Right atrium auricular region (tissue), 2 donors: ENCODE measurements at regions not wholly inside any gene's neighbourhood (a gene's known extent, or its start where the extent isn't known, plus 50 kb on each side); places are given as distances from the start of the nearest gene placed in this dataset.
A peak's percentile ranks its signal among the peaks of the same experiment; 100 is the strongest.
"Not testable (repeated sequence)": the region's sequence is repeated elsewhere in the genome, so short reads cannot be mapped to it uniquely, and the experiment has no call there.

ENCODE experiments used
- DNase-seq: peaks from one replicate; pipeline ENCODE4 v3.0.0-alpha.2; 2019; ENCODE audit warnings: low spot score
- H3K27ac ChIP-seq, 2 donors: fragments of 200-600 bp; sonication (generic); 1 replicate in 1 of 2; 2 replicates in 1 of 2; pipeline ENCODE4 v1.5.1; 2016 to 2019
- H3K27me3 ChIP-seq, 2 donors: fragments of 200-600 bp; sonication (generic); one replicate each; pipeline versions ENCODE4 v1.5.1 to v1.6.0; 2017 to 2019
- H3K36me3 ChIP-seq: fragments of 200-600 bp; sonication (generic); one replicate; pipeline ENCODE4 v1.5.1; 2016
- H3K4me1 ChIP-seq, 2 donors: fragments of 200-600 bp; sonication (generic); one replicate each; pipeline versions ENCODE4 v1.5.1 to v1.6.0; 2017 to 2019
- H3K4me3 ChIP-seq, 2 donors: fragments of 200-600 bp; sonication (generic); 1 replicate in 1 of 2; 2 replicates in 1 of 2; pipeline ENCODE4 v1.5.1; 2017 to 2019; ENCODE audit warnings: mild to moderate bottlenecking in 1 of 2, moderate library complexity in 1 of 2
- H3K9me3 ChIP-seq, 2 donors: fragments of 200-600 bp; sonication (generic); one replicate each; pipeline ENCODE4 v1.5.1; 2019
- TF ChIP-seq, protein P1 (sequence below), 2 donors: fragments of 200-600 bp; sonication (generic); IDR thresholded peaks; one replicate each; pipeline ENCODE4 v1.5.1; 2019; ENCODE audit warnings: antibody characterized with exemption in 2 of 2

DNA sequence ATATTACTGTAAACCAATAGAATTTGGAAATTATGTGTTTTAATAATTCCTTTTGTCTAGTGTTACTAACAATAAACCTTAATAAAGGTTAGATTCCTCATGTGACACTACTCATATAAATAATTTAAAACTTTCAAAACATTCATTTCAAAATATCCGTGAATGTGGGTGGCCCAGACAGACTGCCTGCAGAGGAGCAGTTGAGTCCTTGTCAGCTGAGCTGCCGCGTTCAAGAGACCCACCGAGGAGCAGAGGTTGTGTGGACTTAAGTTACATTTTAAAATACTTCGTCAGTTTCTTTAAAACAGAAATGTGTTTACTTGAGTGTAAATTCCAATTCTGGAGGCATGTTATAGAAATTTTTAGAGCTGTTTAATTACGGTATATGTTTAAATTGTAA lies 64.2 kb upstream of the HGFAC start:
- Histone ChIP-seq H3K4me3 (no peak overlapping the region), H3K36me3 (no peaks in the 10 kb centered on the region), H3K27me3 (no peaks in the 10 kb centered on the region), H3K27ac (no peak overlapping the region), H3K4me1 (no peaks in the 10 kb centered on the region), H3K9me3 (no peaks in the 10 kb centered on the region)
- TF ChIP-seq, protein P1, sequence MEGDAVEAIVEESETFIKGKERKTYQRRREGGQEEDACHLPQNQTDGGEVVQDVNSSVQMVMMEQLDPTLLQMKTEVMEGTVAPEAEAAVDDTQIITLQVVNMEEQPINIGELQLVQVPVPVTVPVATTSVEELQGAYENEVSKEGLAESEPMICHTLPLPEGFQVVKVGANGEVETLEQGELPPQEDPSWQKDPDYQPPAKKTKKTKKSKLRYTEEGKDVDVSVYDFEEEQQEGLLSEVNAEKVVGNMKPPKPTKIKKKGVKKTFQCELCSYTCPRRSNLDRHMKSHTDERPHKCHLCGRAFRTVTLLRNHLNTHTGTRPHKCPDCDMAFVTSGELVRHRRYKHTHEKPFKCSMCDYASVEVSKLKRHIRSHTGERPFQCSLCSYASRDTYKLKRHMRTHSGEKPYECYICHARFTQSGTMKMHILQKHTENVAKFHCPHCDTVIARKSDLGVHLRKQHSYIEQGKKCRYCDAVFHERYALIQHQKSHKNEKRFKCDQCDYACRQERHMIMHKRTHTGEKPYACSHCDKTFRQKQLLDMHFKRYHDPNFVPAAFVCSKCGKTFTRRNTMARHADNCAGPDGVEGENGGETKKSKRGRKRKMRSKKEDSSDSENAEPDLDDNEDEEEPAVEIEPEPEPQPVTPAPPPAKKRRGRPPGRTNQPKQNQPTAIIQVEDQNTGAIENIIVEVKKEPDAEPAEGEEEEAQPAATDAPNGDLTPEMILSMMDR (IDR thresholded peaks at IDR 0.05), result no peak
- DNase-seq, result no peak

DNA sequence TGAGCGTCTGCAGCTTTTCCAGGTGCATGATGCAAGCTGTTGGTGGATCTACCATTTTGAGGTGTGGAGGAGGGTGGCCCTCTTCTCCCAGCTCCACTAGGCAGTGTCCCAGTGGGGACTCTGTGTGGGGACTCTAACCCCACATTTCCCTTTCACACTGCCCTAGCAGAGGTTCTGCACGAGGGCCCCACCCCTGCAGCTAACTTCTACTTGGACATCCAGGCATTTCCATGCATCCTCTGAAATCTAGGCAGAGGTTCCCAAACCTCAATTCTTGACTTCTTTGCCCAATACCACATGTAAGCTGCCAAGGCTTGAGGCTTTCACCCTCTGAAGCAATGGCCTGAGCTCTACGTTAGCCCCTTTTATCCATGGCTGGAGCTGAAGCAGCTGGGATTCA lies 61.4 kb upstream of the HGFAC start:
- not testable (repeated sequence) for H3K27me3 ChIP-seq, H3K27ac ChIP-seq, H3K36me3 ChIP-seq, H3K4me3 ChIP-seq, DNase-seq, H3K9me3 ChIP-seq
- peaks cover 0 to 10% of the 10 kb centered on the region in 2 donors for H3K4me1 ChIP-seq

DNA sequence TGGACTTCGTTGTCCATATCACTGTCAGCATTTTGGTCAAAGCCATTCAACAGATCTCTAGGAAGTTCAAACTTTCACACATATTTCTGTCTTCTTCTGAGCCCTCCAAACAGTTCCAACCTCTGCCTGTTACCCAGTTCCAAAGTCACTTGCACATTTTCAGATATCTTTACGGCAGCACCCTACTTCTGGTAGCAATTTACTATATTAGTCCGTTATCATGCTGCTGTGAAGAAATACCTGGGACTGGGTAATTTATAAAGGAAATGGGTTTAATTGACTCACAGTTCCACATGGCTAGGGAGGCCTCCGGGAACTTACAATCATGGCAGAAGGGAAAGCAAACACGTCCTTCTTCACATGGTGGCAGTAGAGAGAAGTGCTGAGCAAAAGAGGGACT lies 60.6 kb upstream of the HGFAC start:
- peaks cover 0 to 10% of the 10 kb centered on the region in 2 donors for H3K4me1 ChIP-seq
- not testable (repeated sequence) for H3K4me3 ChIP-seq, H3K27ac ChIP-seq, H3K9me3 ChIP-seq, H3K36me3 ChIP-seq, H3K27me3 ChIP-seq
- peak; percentile 5 for DNase-seq

DNA sequence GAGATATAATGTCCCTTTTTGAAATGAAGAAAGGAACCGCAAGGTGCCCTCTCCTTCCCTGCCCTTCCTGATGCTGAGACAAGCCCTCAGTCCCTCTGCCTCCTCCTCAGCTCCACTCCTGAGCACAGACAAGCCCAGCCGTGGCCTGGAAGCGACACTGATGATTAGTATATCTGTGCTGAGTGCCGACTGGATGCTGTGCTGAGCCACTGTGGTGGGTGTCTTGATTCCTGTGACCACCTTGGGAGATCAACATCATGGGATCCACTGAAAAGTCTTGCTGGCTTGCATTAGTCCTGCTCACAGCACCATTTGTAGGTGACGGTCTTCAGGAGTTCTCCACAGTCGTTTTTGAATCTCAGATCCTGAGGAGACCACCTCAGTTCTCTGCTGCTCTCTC lies 59.5 kb upstream of the HGFAC start:
- TF ChIP-seq, protein P1 (IDR thresholded peaks at IDR 0.05), result no peak
- H3K4me3 ChIP-seq, result no peak overlapping the region
- H3K9me3 ChIP-seq, result no peaks in the 10 kb centered on the region
- peak; percentile 54 for DNase-seq
- H3K27me3 ChIP-seq, result no peaks in the 10 kb centered on the region
- H3K27ac ChIP-seq, result no peak overlapping the region
- peaks cover 0 to 19% of the 10 kb centered on the region in 2 donors for H3K4me1 ChIP-seq
- H3K36me3 ChIP-seq, result no peaks in the 10 kb centered on the region

DNA sequence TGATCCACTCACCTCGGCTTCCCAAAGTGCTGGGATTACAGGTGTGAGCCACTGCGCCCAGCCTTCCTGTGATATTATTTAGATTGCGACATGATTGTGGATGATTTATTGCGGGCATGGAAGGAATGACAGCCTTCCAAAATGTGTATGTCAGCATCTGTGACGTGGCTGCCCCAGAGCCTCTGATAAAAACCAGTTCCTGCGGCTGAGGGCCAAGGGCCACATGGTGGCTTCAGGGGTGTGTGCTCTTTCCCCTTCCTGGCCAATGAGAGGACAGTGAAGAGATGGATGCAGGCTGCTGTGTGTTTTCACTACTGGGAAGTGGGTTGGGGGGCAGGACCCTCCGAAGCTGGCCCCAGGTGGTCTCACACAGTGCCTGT lies 57.4 kb upstream of the HGFAC start:
- Histone ChIP-seq H3K27me3 (no peaks in the 10 kb centered on the region), H3K4me3 (no peak overlapping the region), H3K4me1 (peaks cover 0 to 40% of the 10 kb centered on the region in 2 donors), H3K27ac (peak overlapping the region in 1 of 2 donors; percentile 63), H3K9me3 (no peaks in the 10 kb centered on the region), H3K36me3 (no peaks in the 10 kb centered on the region)
- TF ChIP-seq, protein P1 (IDR thresholded peaks at IDR 0.05), result no peak
- DNase-seq, result no peak

DNA sequence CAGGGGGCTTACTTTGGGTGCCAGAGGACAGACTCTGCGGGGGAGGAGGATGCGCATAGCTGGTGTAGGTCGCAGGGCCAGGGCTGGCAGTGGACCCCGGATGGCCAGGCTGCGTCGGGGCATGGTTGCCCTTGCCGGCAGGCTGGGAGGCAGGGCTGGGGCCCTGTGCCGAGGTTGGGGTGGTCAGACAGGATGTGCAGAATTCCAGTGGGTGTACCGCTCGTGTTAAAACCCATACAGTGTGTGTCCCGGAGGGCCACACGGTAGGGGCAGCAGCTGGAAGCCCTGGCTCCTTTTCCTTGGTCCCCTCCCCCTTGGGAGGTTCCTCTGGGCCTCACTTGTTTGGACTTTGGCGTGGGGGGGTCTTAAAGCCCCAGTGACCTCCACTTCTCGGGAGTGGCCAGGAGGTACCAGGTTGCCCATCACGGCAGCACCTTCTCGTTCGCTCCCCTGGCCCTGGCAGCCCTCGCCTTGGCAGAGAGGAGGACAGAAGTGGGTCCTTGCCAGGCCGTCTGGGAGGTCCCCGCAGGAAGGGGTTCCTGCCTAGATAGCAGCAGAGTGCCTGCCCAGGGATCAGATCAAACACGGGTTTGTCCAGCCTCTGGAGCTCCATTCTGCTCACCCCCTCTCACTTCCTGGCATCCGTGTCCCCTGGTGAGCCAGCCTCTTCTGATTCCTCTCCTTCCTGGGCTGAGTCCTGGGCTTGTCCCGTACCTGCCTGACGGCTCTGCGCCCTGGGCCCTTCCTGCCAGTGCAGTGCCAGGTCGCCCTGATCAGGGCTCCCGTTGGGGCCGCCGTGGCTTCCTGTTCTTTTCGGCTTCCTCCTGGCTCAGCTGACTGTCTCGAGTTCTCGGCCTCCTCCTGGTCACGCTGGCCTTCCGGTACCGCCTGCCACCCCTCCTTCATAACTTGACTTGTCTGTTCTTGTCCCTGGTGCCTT lies 56.7 kb upstream of the HGFAC start:
- Histone ChIP-seq H3K9me3 (no peaks in the 10 kb centered on the region), H3K27ac (peak overlapping the region in 1 of 2 donors; percentile 63), H3K36me3 (no peaks in the 10 kb centered on the region), H3K4me1 (peaks cover 0 to 44% of the 10 kb centered on the region in 2 donors), H3K4me3 (peak overlapping the region in 1 of 2 donors; percentile 35), H3K27me3 (no peaks in the 10 kb centered on the region)
- peak; percentile 69 for DNase-seq
- TF ChIP-seq, protein P1 (IDR thresholded peaks at IDR 0.05), result no peak
